ENCODE measurements at regions not wholly inside any gene's neighbourhood (a gene's known extent, or its start where the extent isn't known, plus 50 kb on each side); places are given as distances from the start of the nearest gene placed in this dataset.
"Not testable (repeated sequence)": the region's sequence is repeated elsewhere in the genome, so short reads cannot be mapped to it uniquely, and the experiment has no call there.

DNA sequence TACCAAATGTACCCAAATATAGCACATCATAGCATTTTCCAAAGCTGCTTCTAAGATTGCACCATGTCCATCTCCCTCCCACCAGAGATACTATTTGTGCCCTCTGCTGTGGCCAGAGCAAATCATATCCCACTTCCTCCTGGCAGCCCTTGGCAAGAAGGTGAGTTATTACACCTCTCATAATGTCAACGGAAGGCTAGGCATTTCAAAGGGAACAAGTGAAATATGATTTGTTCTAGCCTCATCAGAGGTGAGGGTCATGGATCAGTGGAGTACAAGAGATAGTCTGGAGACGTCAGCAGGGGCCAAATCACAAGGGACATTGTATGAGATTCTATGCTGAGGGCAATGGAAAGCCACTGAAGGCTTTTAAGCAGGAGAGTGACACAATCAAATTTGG, 90.2 kb upstream of the BCAR3 start:
- no peak for DNase-seq

DNA sequence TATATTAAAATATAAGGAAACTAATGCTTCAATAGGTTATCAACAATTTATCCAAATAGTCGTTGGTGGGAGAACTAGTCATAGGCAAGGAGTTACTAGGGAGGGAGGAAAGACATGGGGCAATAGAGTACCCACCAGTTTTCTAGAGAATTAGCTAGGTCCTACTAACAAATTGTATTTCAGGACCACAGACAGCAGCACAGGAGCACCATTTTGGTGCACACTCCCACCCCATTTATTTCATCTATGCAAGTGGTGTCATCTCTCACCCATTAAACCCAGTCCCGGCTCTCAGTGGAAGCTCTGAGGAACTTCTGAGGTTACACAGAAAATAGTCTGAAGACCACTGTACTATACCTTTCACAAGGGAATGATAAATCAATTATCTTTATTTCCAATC, 89.0 kb upstream of the BCAR3 start:
- DNase-seq, result no peak

- DNase-seq, result no peak
These were observed 88.1 kb upstream of the BCAR3 start for GRCh38 chr1:93769777-93770176.

DNA sequence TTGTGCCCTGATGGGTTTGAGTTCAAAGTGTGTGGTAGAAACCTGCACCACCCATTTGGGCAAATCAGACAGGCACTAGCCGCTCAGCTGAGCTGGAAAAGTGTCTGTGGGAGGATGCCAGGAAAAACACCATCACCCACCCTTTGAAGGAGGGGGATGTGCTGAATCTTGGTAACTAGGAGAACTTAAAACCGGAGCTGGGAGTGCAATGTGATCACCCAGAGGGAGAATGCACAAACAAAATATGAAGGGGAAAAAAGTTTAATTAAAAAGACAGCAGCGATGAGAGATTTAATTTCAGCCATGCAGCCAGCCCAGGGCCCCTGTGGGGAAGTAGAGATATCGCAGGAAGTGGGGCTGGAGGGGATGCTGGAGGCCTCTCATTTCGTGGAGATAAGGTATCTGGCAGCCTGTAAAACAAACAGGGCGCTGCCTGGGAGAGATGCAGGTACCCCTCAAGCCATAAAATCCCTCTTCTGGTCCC, 86.8 kb upstream of the BCAR3 start:
- DNase-seq, result no peak

GRCh38 chr1:93766451-93766850, 84.8 kb upstream of the BCAR3 start:
- DNase-seq, result no peak

DNA sequence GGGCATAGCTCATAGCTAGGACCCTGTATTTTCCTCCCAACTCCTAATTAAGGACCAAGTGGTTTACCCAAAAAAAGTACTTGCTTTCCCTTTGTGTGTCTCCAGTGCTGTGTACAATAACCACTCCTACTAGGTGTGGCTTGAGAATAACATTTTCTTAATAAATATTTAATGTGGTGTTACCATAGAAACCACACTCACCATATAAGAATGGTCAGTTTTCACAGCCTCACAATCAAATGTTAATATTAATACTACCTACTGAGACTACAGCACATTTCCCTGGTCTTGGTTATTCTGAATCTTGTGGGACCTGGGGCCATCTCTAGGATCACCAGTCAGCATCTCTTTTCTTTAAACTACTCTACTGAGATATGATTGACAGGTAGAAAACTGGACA, 83.5 kb upstream of the BCAR3 start:
- no peak for DNase-seq

DNA sequence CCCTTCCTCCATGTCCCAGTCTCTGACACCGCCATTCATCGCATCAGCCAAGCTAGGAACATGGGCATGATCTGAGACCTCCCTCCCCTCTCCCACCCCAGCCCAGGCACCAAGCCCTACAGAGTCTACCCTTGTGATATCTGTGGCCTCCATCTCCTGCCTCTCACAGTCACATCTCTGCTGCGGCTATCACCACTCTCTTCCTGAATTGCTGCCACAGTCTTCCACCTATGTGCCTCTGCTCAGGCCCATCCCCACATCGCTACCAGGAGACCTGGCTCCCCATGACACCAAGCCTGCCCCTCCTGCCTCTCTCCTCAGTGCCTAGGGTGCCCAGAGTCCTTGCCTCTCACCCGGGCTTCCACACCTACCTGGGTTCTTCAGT, 82.7 kb upstream of the BCAR3 start:
- DNase-seq, result no peak

DNA sequence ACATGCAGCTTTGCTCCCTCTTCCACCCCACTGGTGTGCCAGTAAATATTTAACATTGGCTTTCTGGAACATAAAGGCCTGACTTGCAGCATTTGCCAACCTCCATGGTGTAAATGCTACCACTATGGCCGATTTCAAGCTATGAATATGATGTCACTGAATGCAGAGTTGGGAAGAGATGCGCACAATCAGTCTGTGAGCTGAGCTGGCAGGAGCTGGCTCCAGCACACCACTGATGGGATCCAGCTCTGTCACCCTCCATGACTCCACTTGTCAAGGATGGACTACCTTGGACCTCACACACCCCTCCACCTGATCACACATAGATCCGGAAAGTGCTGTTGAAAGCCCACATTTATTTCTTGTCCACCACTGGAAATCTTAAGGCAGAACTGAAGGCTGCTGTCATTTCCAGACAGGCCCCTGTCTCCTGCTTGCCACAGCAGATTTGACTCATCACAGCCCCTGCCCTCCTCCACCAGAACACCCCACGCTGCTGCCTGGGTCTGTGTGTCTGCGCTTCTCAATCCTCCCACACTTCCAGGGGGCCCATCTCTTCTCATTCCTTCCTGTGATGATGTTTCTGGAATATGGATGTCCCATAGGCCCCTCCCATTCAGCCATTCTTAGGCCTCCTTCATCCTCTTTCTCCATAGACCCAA, 82.2 kb upstream of the BCAR3 start:
- DNase-seq, result no peak

DNA sequence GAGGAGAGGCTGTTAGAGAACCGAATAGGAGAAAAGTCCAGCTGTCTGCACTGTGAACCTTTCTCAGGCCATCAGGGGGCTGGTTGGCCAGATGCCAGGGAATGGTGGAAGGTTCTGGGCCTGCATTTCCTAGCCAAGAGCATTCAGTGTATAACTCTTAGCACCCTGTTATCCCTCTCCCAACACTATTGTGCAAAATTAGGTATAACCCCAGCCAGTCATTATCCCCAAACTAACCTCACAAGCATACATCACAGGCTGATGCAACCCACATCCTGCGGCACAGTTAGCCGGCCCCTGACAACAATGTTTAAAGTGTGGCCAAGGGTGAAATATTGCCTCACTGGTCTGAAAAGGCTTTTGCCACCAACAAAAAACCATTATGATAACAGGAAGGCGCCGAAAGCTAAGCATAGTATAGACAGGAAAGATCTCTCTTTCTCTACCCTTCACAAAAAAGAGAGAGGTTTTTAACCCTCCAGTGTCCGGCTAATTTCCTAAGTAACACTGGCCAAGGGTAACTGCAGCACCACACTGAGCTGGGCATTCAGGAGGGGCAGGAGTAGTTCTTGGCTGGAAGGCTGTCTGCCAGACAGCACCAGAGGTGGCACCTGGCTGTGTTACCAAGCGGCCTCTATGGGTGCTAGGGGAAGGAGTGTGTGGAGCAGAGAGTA, 77.3 kb upstream of the BCAR3 start:
- no peak for DNase-seq

GRCh38 chr1:93757256-93758036, 75.8 kb upstream of the BCAR3 start:
- DNase-seq, result no peak

DNA sequence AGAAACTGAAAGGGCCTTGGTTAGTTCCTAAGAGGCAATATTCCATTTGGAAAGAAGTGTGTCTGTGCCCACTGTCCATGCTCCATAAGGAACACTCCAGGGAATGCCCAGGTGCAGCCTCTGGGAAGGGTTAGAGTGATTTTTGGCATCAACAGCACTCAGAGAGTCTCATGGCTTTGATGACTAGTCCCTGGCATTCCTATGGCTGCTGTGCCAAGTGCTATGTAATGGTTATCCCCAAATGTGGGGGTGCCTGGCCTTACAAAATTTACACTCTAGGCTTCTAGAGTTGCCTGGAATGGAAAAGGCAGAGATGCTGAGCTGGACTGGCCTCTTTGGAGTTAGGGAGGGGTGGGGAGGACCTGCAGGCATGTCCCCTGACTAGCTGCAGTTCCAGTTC, 75.0 kb upstream of the BCAR3 start:
- no peak for DNase-seq

DNA sequence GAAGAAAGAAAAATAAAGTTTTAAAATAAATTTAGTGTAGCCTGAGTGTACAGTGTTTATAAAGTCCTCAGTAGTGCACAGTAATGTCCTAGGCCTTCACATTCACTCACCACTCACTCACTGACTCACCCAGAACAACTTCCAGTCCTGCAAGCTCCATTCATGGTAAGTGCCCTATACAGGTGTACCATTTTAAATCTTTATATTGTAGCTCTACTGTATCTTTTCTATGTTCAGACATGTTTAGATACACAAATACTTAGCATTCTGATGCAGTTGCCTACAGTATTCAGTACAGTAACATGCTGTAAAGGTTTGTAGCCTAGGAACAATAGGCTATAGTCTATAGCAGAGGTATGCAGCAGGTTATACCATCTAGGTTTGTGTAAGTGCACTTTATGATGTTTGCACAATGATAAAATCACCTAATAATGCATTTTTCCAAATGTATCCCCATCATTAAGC, 73.6 kb upstream of the BCAR3 start:
- not testable (repeated sequence) for DNase-seq

GRCh38 chr1:93753791-93754763, 72.4 kb upstream of the BCAR3 start:
- DNase-seq, result no peak

DNA sequence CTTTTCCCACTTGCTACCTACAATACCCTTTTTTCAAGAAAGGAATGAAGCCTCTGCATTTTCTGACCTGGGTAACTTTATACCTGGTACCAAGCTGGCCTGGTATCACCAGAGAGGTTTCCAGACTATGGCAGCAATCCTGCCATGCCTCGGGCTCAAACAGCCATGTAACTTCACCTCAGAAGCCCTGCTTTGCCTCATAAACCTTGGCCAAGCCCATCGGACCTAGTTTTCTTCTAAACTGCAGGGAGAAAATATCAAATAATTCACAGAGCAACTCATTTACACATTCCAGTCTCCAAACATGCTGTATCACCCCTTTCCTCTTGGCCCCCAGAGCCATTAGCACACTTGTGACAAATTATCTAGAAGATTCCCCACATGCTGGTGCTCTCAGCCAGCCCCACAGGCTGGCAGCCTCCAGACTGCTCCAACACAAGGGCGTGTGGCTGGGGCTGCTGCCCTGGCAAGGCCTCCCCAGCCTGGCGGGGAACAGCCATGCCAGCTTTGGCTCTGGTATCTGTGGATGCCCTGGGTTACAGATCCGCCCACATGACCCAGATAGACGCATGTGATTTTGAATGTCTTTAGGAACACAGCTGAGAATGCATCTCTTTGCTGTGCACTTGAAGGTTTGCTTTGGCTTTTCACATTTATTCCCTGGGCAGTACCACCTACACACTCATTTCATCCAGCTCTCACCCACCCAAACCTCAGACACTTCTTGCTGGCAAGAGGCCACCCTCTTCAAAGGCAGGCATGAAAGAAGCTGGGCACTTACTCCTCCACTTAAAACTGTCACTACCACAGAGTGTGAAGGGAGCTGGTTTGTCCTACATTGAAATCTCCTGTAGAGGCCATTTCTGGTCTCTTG, 70.0 kb upstream of the BCAR3 start:
- no peak for DNase-seq

DNA sequence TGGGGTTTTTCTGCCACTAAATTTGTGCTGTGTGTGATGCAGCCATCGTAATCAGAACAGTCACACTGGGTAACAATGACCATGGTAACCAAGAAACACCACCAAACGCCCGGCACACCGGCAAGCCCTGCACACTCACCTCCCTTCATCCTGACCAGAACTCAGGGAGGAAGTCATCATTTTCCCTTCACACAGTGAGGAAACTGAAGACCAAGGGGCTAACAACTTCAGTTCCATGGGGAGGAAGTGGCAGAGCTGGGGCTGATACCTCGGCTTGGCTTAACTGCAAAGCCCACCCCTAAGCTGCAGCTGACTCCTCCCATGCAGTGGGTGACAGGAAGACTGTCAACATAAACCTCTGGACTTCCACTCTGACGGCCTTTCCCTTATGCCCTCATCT, 69.3 kb upstream of the BCAR3 start:
- DNase-seq, result no peak

DNA sequence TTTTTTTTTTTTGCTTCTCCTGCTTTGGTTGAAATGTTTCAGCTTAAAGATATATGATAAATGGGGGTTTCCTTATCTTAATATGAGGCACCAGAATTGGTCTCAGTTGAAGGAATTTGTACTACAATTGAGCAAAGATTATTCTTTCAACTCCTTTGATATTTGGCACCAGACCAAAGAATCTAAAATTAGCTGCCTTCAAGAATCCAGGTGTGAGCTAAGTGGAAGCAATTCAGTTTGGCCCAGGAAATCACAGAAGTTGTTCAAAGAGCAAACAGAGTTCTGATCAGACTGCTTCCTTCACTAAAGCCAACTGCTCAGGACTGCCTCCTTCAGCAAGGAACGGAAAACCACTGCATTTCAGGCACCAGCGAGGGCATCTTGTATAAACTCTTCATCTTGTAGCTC, 68.3 kb upstream of the BCAR3 start:
- DNase-seq, result no peak

- no peak for DNase-seq
These were observed 67.8 kb upstream of the BCAR3 start for GRCh38 chr1:93749487-93749886.

DNA sequence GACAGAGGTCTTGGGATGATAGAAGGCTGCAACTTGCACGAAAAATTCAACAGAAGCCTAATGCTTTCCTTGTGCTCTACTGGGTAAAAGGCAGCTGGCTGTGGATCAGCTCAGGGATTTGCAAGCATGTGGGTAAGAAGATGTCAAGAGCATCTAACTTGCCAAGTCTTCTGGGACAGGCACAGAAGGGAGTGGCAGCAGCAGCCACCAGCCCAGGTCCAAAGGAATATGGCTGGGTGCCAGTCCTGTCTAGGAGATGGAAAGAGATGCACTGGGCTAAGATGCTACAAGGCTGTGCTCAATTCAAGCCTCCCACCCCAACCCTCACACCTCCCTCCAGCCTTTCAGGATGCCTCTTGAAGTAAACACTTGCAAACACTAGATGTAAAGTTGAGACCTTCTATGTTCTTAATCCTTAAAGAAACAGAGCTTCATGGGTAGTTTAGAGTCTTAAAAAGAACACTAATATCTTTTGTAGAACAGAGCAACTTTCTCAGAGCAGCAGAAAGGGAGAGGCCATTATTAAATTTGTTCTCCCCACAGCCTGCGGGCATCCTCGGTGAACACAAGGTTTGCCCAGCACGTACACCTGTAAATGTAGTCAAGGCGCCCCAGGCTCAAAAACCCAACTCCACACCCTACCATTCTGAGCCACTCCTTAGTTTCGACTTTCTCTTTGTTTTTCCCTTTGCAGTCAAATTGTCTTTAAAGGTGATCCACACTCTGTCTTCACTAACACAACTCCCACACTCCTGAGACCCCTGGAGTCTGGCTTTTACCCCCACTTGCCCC, 64.6 kb upstream of the BCAR3 start:
- no peak for DNase-seq

DNA sequence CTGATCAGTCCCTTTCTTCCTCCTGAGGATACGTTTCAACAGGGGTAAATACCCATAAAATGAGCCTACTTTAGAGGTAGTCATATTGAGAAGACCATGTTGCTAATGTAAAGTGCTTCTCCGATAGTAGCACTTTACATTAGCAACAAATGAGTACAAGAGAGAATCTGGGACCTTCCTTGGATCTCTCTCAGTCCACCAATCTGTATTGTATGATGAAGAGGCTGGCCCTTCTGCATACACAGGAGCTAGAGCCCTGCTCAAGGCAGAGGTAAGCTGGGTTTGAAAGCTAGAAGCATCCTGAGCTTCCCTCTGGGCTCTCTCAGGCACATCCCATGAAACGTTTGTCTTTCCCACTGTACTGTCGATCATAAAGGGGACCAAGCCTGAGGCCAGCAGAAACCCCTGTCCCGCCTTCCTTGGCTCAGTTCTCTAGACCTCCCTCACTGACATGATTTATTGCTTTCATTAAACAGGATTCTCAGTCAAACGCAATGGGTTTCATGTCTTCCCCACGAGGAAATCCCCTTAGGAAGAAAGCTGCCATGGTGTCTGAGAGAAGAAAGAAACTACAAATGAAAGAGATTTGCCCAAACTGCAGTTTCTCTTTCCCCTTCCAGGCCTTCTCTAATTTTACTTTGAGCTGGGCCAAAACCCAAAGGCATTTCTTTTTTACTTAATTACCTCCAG, 62.8 kb upstream of the BCAR3 start:
- no peak for DNase-seq

DNA sequence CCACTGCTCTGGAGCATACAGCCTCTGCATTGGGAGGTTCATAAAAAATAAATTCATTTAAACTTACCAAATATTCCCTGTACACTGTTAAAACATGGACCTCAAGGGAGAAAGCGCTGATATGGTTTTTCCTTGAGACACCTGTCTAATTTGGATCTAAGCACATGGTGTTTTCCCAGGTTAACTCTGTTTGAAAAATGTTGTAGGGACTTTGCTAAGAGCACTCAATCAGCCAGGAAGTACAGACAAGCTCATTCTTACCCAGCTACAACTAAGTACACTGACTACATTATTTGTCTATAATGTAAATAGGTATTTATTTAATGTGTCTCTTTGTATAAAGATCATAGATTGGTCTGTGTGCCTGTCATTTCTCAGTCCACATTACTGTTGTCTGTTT, 61.8 kb upstream of the BCAR3 start:
- no peak for DNase-seq
